ENCODE measurements at regions not wholly inside any gene's neighbourhood (a gene's known extent, or its start where the extent isn't known, plus 50 kb on each side); places are given as distances from the start of the nearest gene placed in this dataset.
"Not testable (repeated sequence)": the region's sequence is repeated elsewhere in the genome, so short reads cannot be mapped to it uniquely, and the experiment has no call there.

GRCh38 chr3:162612991-162613390, 1116.4 kb downstream of the OTOL1 start:
- DNase-seq, result no peak

- DNase-seq, result no peak
These were observed 1129.6 kb downstream of the OTOL1 start for GRCh38 chr3:162626172-162626571.

GRCh38 chr3:162628531-162628930, 1131.9 kb downstream of the OTOL1 start:
- no peak for DNase-seq

GRCh38 chr3:162629372-162629771, 1132.8 kb downstream of the OTOL1 start:
- no peak for DNase-seq

GRCh38 chr3:162632672-162633071, 1136.1 kb downstream of the OTOL1 start:
- no peak for DNase-seq

GRCh38 chr3:162640208-162640607, 1143.6 kb downstream of the OTOL1 start:
- DNase-seq, result not testable (repeated sequence)

- no peak for DNase-seq
These were observed 1144.7 kb downstream of the OTOL1 start for GRCh38 chr3:162641317-162641716.

GRCh38 chr3:162641907-162642306, 1145.3 kb downstream of the OTOL1 start:
- DNase-seq, result no peak

- no peak for DNase-seq
These were observed 1146.6 kb downstream of the OTOL1 start for GRCh38 chr3:162643245-162643644.

GRCh38 chr3:162647321-162647720, 1150.7 kb downstream of the OTOL1 start:
- DNase-seq, result no peak

GRCh38 chr3:162658003-162658402, 1161.4 kb downstream of the OTOL1 start:
- DNase-seq, result no peak

GRCh38 chr3:162665684-162666391, 1169.2 kb downstream of the OTOL1 start:
- no peak for DNase-seq

GRCh38 chr3:162666835-162667234, 1170.2 kb downstream of the OTOL1 start:
- DNase-seq, result no peak

- no peak for DNase-seq
These were observed 1173.6 kb downstream of the OTOL1 start for GRCh38 chr3:162670181-162670580.

- DNase-seq, result no peak
These were observed 1180.9 kb downstream of the OTOL1 start for GRCh38 chr3:162677475-162677874.

- no peak for DNase-seq
These were observed 1182.3 kb downstream of the OTOL1 start for GRCh38 chr3:162678941-162679340.

- no peak for DNase-seq
These were observed 1187.7 kb downstream of the OTOL1 start for GRCh38 chr3:162684260-162684659.

GRCh38 chr3:162699291-162699690, 1202.7 kb downstream of the OTOL1 start:
- DNase-seq, result no peak

GRCh38 chr3:162701211-162701610, 1204.6 kb downstream of the OTOL1 start:
- no peak for DNase-seq

GRCh38 chr3:162702768-162703385, 1206.3 kb downstream of the OTOL1 start:
- no peak for DNase-seq

GRCh38 chr3:162704238-162704637, 1207.6 kb downstream of the OTOL1 start:
- DNase-seq, result no peak

GRCh38 chr3:162704799-162705385, 1208.3 kb downstream of the OTOL1 start:
- no peak for DNase-seq

GRCh38 chr3:162708394-162708793, 1211.8 kb downstream of the OTOL1 start:
- not testable (repeated sequence) for DNase-seq

Measured in nucleus accumbens (tissue), 56 donors.